ENCODE measurements at regions not wholly inside any gene's neighbourhood (a gene's known extent, or its start where the extent isn't known, plus 50 kb on each side); places are given as distances from the start of the nearest gene placed in this dataset.
"Not testable (repeated sequence)": the region's sequence is repeated elsewhere in the genome, so short reads cannot be mapped to it uniquely, and the experiment has no call there.

- no peak for TF ChIP-seq Cebpa-rat (IDR thresholded peaks at IDR 0.05)
- Histone ChIP-seq H3K36me3 (0 out of 22 replicates have a peak, but pooled peaks cover 0 to 5% (median 0%) of the 10 kb centered on the region in 11 experiments), H3K27me3 (no peaks in the 10 kb centered on the region), H3K4me2 (no peak overlapping the region), H4K20me1 (no peaks in the 10 kb centered on the region), H3K4me3 (no peak overlapping the region), H3K4me1 (peaks cover 14 to 32% (median 19%) of the 10 kb centered on the region in 10 experiments), H3K27ac (no peak overlapping the region), H3K9ac (no peak overlapping the region), H3K9me3 (replicated peaks in 1 of 11) (peaks cover 9 to 23% (median 19%) of the 10 kb centered on the region in 11 experiments)
These were observed 174.7 kb upstream of the RPL34 start for GRCh38 chr4:108445716-108446115.

GRCh38 chr4:108443585-108443984 is 176.8 kb upstream of the RPL34 start:
- no peak for TF ChIP-seq Cebpa-rat (IDR thresholded peaks at IDR 0.05)
- Histone ChIP-seq H4K20me1 (no peaks in the 10 kb centered on the region), H3K27ac (no peak overlapping the region), H3K4me1 (peaks cover 1 to 14% (median 3%) of the 10 kb centered on the region in 10 experiments; a peak in 15 of 20 replicates), H3K9ac (no peak overlapping the region), H3K4me2 (no peak overlapping the region), H3K27me3 (no peaks in the 10 kb centered on the region), H3K4me3 (no peak overlapping the region), H3K9me3 (replicated peaks in 1 of 11) (peaks cover 10 to 33% (median 28%) of the 10 kb centered on the region in 11 experiments), H3K36me3 (0 out of 22 replicates have a peak, but pooled peaks cover 0 to 5% (median 0%) of the 10 kb centered on the region in 11 experiments)

- TF ChIP-seq Cebpa-rat (IDR thresholded peaks at IDR 0.05): no peak
- H3K27me3 ChIP-seq: no peaks in the 10 kb centered on the region
- no peak overlapping the region for H3K4me3 ChIP-seq
- no peak overlapping the region for H3K27ac ChIP-seq
- no peaks in the 10 kb centered on the region for H3K36me3 ChIP-seq
- H3K4me2 ChIP-seq: peak overlapping the region; percentile 5 to 60 (median 27); a peak in 17 of 22 replicates
- no peak overlapping the region for H3K9ac ChIP-seq
- H3K4me1 ChIP-seq: peaks cover 8 to 56% (median 10%) of the 10 kb centered on the region in 10 experiments; a peak in 16 of 20 replicates
- H4K20me1 ChIP-seq: no peaks in the 10 kb centered on the region
- H3K9me3 ChIP-seq (replicated peaks in 1 of 11): peaks cover 0 to 12% (median 4%) of the 10 kb centered on the region in 11 experiments; a peak in 10 of 22 replicates
These were observed 186.5 kb upstream of the RPL34 start for GRCh38 chr4:108433832-108434231.

GRCh38 chr4:108433394-108433793 is 187.0 kb upstream of the RPL34 start:
- not testable (repeated sequence) for H3K4me3 ChIP-seq, H3K36me3 ChIP-seq, H3K27me3 ChIP-seq, H3K27ac ChIP-seq, H3K9ac ChIP-seq, H4K20me1 ChIP-seq
- H3K4me2 ChIP-seq: peak overlapping the region in 9 of 11 experiments; percentile 13 to 60 (median 27); a peak in 9 of 22 replicates
- peaks cover 8 to 59% (median 10%) of the 10 kb centered on the region in 10 experiments; a peak in 16 of 20 replicates for H3K4me1 ChIP-seq
- peaks cover 0 to 12% (median 4%) of the 10 kb centered on the region in 11 experiments; a peak in 10 of 22 replicates for H3K9me3 ChIP-seq (replicated peaks in 1 of 11)

DNA sequence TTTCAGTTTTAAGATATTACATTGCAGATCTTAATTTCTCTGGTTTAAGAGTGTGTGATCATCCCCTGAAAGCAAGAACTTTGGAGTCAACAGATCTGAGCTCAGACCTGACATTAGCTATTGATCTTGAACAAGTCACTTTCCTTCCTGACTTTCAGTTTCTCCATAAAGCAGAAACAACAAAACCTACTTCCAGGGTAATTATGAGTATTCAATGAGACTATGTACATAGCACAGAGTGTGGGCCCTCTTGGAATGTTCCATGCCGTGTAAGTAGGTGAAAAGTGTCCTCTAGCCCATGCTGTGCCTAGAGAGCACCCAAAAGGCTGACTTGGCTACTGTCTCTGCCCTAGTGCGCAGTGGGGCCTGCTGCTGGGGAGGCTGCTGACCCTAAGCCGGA is 188.0 kb upstream of the RPL34 start:
- H3K4me2 ChIP-seq: peak overlapping the region in 3 of 11 experiments; percentile 2 to 45 (median 14); a peak in 3 of 22 replicates

GRCh38 chr4:108431986-108432385 is 188.4 kb upstream of the RPL34 start:
- no peak overlapping the region for H3K27ac ChIP-seq
- no peaks in the 10 kb centered on the region for H4K20me1 ChIP-seq
- H3K4me1 ChIP-seq: peaks cover 8 to 66% (median 10%) of the 10 kb centered on the region in 10 experiments; a peak in 16 of 20 replicates
- H3K4me2 ChIP-seq: peak overlapping the region in 3 of 11 experiments; percentile 2 to 45 (median 14); a peak in 1 of 22 replicates
- H3K27me3 ChIP-seq: no peaks in the 10 kb centered on the region
- no peak for TF ChIP-seq Cebpa-rat (IDR thresholded peaks at IDR 0.05)
- no peak overlapping the region for H3K4me3 ChIP-seq
- H3K9ac ChIP-seq: no peak overlapping the region
- H3K36me3 ChIP-seq: no peaks in the 10 kb centered on the region
- peaks cover 0 to 12% (median 4%) of the 10 kb centered on the region in 11 experiments; a peak in 10 of 22 replicates for H3K9me3 ChIP-seq (replicated peaks in 1 of 11)

More for the DNA sequence above, 188.0 kb upstream of the RPL34 start:
- TF ChIP-seq Cebpa-rat (IDR thresholded peaks at IDR 0.05): no peak
- Histone ChIP-seq H3K27ac (no peak overlapping the region), H3K36me3 (no peaks in the 10 kb centered on the region), H4K20me1 (no peaks in the 10 kb centered on the region), H3K9ac (no peak overlapping the region), H3K4me1 (peaks cover 8 to 66% (median 10%) of the 10 kb centered on the region in 10 experiments; a peak in 16 of 20 replicates), H3K27me3 (no peaks in the 10 kb centered on the region), H3K4me3 (no peak overlapping the region), H3K9me3 (replicated peaks in 1 of 11) (peaks cover 0 to 12% (median 4%) of the 10 kb centered on the region in 11 experiments; a peak in 10 of 22 replicates)

DNA sequence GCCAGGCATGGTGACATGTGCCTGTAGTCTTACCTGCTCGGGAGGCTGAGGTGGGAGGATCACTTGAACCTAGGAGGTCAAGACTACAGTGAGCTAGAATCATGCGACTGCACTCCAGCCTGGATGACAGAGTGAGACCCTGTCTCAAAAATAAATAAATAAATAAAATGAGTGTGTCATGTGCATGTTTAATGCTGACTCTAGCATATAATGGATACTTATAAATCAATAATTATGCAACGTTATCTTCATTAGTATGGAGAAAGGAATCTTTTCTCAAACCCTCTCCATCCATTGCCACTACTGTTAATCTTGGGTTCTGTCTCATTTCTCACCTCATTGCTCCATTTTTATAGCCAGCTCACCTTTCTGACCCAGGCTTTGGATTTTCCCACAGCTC is 189.5 kb upstream of the RPL34 start:
- Histone ChIP-seq H3K4me2 (peak overlapping the region in 2 of 11 experiments; percentile 61 to 66; a peak in 3 of 22 replicates), H3K36me3 (no peaks in the 10 kb centered on the region), H4K20me1 (no peaks in the 10 kb centered on the region), H3K9me3 (replicated peaks in 1 of 11) (peaks cover 0 to 8% (median 0%) of the 10 kb centered on the region in 11 experiments; a peak in 6 of 22 replicates), H3K9ac (no peak overlapping the region), H3K4me1 (peaks cover 8 to 66% (median 10%) of the 10 kb centered on the region in 10 experiments; a peak in 16 of 20 replicates), H3K27me3 (no peaks in the 10 kb centered on the region), H3K4me3 (no peak overlapping the region), H3K27ac (no peak overlapping the region)
- no peak for TF ChIP-seq Cebpa-rat (IDR thresholded peaks at IDR 0.05)

DNA sequence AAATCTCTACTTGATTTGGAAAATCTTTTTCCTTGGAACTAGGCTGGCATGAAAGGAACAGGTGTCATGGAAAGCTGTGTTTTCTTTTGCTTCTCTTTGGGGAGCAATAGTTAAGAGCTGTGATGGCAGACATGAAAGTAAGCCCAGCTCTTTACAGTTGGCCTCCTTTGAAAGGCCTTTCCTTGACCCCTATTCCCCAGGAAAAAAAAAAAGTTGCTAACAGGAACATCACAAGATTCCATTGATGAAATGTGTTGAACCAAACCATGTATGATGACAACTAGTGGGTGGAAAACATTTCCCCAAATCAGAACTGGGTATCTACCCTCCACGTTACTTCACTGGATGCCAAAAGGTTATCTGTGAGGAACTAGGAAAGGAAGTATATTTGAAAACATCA is 190.7 kb upstream of the RPL34 start:
- Histone ChIP-seq H3K36me3 (no peaks in the 10 kb centered on the region), H3K4me3 (no peak overlapping the region), H3K27ac (peak overlapping the region in 1 of 11 experiments; percentile 44; a peak in 1 of 22 replicates), H3K4me2 (peak overlapping the region in 3 of 11 experiments; percentile 7 to 66 (median 61); a peak in 3 of 22 replicates), H3K9me3 (replicated peaks in 1 of 11) (peaks cover 0 to 5% (median 0%) of the 10 kb centered on the region in 11 experiments; a peak in 4 of 22 replicates), H3K9ac (no peak overlapping the region), H3K27me3 (no peaks in the 10 kb centered on the region), H4K20me1 (no peaks in the 10 kb centered on the region), H3K4me1 (peaks cover 8 to 64% (median 10%) of the 10 kb centered on the region in 10 experiments; a peak in 16 of 20 replicates)
- TF ChIP-seq Cebpa-rat (IDR thresholded peaks at IDR 0.05): no peak

DNA sequence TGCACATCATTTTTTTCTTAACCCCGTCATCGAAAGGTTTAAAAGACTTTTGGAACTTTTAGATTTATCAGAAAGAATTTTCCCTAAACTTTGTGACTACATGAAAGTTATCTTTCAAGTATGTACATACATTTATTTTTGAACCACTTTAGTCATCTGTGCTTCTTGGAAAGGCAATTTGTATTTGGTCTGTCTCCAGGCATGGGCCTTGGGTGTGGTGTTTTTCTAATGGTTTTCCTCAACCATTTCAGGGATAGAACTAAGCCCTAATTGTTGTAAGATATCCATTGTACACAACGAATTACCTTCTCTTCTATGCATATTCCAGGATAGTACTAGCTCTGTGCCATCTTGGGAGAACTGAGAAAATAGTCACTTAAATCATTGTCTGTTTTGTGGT is 191.5 kb upstream of the RPL34 start:
- peak overlapping the region in 2 of 11 experiments; percentile 61 to 66; a peak in 2 of 22 replicates for H3K4me2 ChIP-seq
- peaks cover 0 to 4% (median 0%) of the 10 kb centered on the region in 11 experiments; a peak in 1 of 22 replicates for H3K9me3 ChIP-seq (replicated peaks in 1 of 11)
- H4K20me1 ChIP-seq: no peaks in the 10 kb centered on the region
- no peaks in the 10 kb centered on the region for H3K36me3 ChIP-seq
- H3K27ac ChIP-seq: no peak overlapping the region
- peaks cover 3 to 56% (median 4%) of the 10 kb centered on the region in 10 experiments; a peak in 15 of 20 replicates for H3K4me1 ChIP-seq
- H3K4me3 ChIP-seq: no peak overlapping the region
- TF ChIP-seq Cebpa-rat (IDR thresholded peaks at IDR 0.05): no peak
- no peak overlapping the region for H3K9ac ChIP-seq
- no peaks in the 10 kb centered on the region for H3K27me3 ChIP-seq
